Trophoblast cell (in vitro differentiated cells and primary cell): ENCODE measurements at regions not wholly inside any gene's neighbourhood (a gene's known extent, or its start where the extent isn't known, plus 50 kb on each side); places are given as distances from the start of the nearest gene placed in this dataset.

ENCODE experiments used
- DNase-seq, 2 donors: peaks; one replicate each; pipeline ENCODE4 v3.0.0-alpha.2; 2016
- H2AFZ ChIP-seq: 2 replicates; pipeline ENCODE4 v1.6.1; 2013; ENCODE audit warnings: low read length, moderate library complexity, mild to moderate bottlenecking; ENCODE audit not compliant: insufficient read depth, poor library complexity
- H2AK5ac ChIP-seq: 2 replicates; pipeline ENCODE4 v1.6.1; 2013; ENCODE audit warnings: mild to moderate bottlenecking, low read length
- H2BK120ac ChIP-seq: 2 replicates; pipeline ENCODE4 v1.6.1; 2013; ENCODE audit warnings: low read length, mild to moderate bottlenecking, moderate library complexity; ENCODE audit not compliant: insufficient read depth, poor library complexity
- H2BK12ac ChIP-seq: 2 replicates; pipeline ENCODE4 v1.6.1; 2013; ENCODE audit warnings: mild to moderate bottlenecking, low read length, moderate library complexity
- H2BK5ac ChIP-seq: 2 replicates; pipeline ENCODE4 v1.6.1; 2013; ENCODE audit warnings: low read length, low read depth, moderate library complexity, mild to moderate bottlenecking; ENCODE audit not compliant: poor library complexity
- H3K14ac ChIP-seq: 2 replicates; pipeline ENCODE4 v1.6.1; 2013; ENCODE audit warnings: mild to moderate bottlenecking, low read length
- H3K18ac ChIP-seq: 2 replicates; pipeline ENCODE4 v1.6.1; 2013; ENCODE audit warnings: mild to moderate bottlenecking, low read length
- H3K23ac ChIP-seq: 2 replicates; pipeline ENCODE4 v1.6.1; 2013; ENCODE audit warnings: low read length
- H3K27ac ChIP-seq: 2 replicates; pipeline ENCODE4 v1.5.1; 2013; ENCODE audit warnings: low read depth, mild to moderate bottlenecking, inconsistent platforms, low read length, moderate library complexity
- H3K27me3 ChIP-seq: 2 replicates; pipeline ENCODE4 v1.6.1; 2013; ENCODE audit warnings: inconsistent platforms, mild to moderate bottlenecking, low read length, moderate library complexity; ENCODE audit not compliant: insufficient read depth
- H3K36me3 ChIP-seq, 2 experiments: 1 replicate in 1 of 2; 2 replicates in 1 of 2; pipeline ENCODE4 v1.6.1; 2013; ENCODE audit warnings: low read length in 2 of 2, mild to moderate bottlenecking in 2 of 2, moderate library complexity in 1 of 2; ENCODE audit not compliant: insufficient read depth in 2 of 2, control insufficient read depth in 1 of 2
- H3K4ac ChIP-seq: 2 replicates; pipeline ENCODE4 v1.6.1; 2013; ENCODE audit warnings: low read depth, mild to moderate bottlenecking, low read length, moderate library complexity
- H3K4me1 ChIP-seq, 2 experiments: 1 replicate in 1 of 2; 2 replicates in 1 of 2; pipeline ENCODE4 v1.6.1; 2013; ENCODE audit warnings: low read length in 2 of 2, mild to moderate bottlenecking in 2 of 2, moderate library complexity in 1 of 2; ENCODE audit not compliant: insufficient read depth in 2 of 2, control insufficient read depth in 1 of 2
- H3K4me2 ChIP-seq: 2 replicates; pipeline ENCODE4 v1.6.1; 2013; ENCODE audit warnings: inconsistent platforms, mild to moderate bottlenecking, low read length, moderate library complexity
- H3K4me3 ChIP-seq: 2 replicates; pipeline ENCODE4 v1.5.1; 2013; ENCODE audit warnings: mild to moderate bottlenecking, low read depth, low read length, inconsistent platforms
- H3K79me1 ChIP-seq: one replicate; pipeline ENCODE4 v1.6.1; 2013; ENCODE audit warnings: low read length
- H3K79me2 ChIP-seq: 2 replicates; pipeline ENCODE4 v1.6.1; 2013; ENCODE audit warnings: low read length, mild to moderate bottlenecking; ENCODE audit not compliant: control insufficient read depth, insufficient read depth, poor library complexity
- H3K9ac ChIP-seq: 2 replicates; pipeline ENCODE4 v1.6.1; 2013; ENCODE audit warnings: mild to moderate bottlenecking, low read length
- H3K9me3 ChIP-seq: 2 replicates; pipeline ENCODE4 v1.6.1; 2013; ENCODE audit warnings: low read depth, mild to moderate bottlenecking, control low read depth, inconsistent platforms, low read length; ENCODE audit not compliant: insufficient read depth
- H4K12ac ChIP-seq: 2 replicates; pipeline ENCODE4 v1.6.1; 2013; ENCODE audit warnings: low read depth, mild to moderate bottlenecking, low read length, moderate library complexity
- H4K8ac ChIP-seq: 2 replicates; pipeline ENCODE4 v1.6.1; 2013; ENCODE audit warnings: low read depth, mild to moderate bottlenecking, low read length, moderate library complexity
- H4K91ac ChIP-seq: one replicate; pipeline ENCODE4 v1.6.1; 2013; ENCODE audit warnings: low read depth, mild to moderate bottlenecking, low read length, moderate library complexity
- WGBS: extraction: QIAGEN DNeasy Blood & Tissue Kit; methylation state at CpG from one replicate; pipeline ENCODE4 v1.1.7; 2013; ENCODE audit warnings: missing lambda C conversion rate; ENCODE audit not compliant: insufficient read length, insufficient coverage; ENCODE audit errors: extremely low coverage; 5-methylcytosine and 5-hydroxymethylcytosine counted together

GRCh38 chr6:112401083-112401482, 54.0 kb downstream of the RFPL4B start:
- H2AFZ ChIP-seq = no peak overlapping the region
- H3K9me3 ChIP-seq = peaks cover 2% of the 10 kb centered on the region
- H2BK12ac ChIP-seq = no peak overlapping the region
- no CpG with 5 or more reads among the region's 1 CpG for WGBS
- H3K27me3 ChIP-seq = no peaks in the 10 kb centered on the region
- H3K4me2 ChIP-seq = no peak overlapping the region
- H3K4me1 ChIP-seq = no peaks in the 10 kb centered on the region
- no peak overlapping the region for H4K12ac ChIP-seq
- no peak overlapping the region for H3K9ac ChIP-seq
- H3K79me2 ChIP-seq = no peaks in the 10 kb centered on the region
- no peak overlapping the region for H3K14ac ChIP-seq
- no peak overlapping the region for H3K4me3 ChIP-seq
- no peak overlapping the region for H2AK5ac ChIP-seq
- no peak overlapping the region for H3K18ac ChIP-seq
- no peak overlapping the region for H2BK120ac ChIP-seq
- H3K36me3 ChIP-seq = no peaks in the 10 kb centered on the region
- no peak overlapping the region for H3K4ac ChIP-seq
- DNase-seq = no peak
- no peak overlapping the region for H2BK5ac ChIP-seq
- H3K79me1 ChIP-seq = no peaks in the 10 kb centered on the region
- no peak overlapping the region for H4K91ac ChIP-seq
- no peak overlapping the region for H3K27ac ChIP-seq
- H3K23ac ChIP-seq = no peak overlapping the region
- H4K8ac ChIP-seq = no peak overlapping the region

GRCh38 chr6:112407101-112407590, 60.0 kb downstream of the RFPL4B start:
- Histone ChIP-seq H3K4me2 (no peak overlapping the region), H4K8ac (no peak overlapping the region), H2BK120ac (no peak overlapping the region), H3K79me1 (no peaks in the 10 kb centered on the region), H3K27me3 (no peaks in the 10 kb centered on the region), H2AFZ (no peak overlapping the region), H2BK12ac (no peak overlapping the region), H3K4me1 (no peaks in the 10 kb centered on the region), H3K18ac (no peak overlapping the region), H3K14ac (no peak overlapping the region), H3K27ac (no peak overlapping the region), H3K4me3 (no peak overlapping the region), H2AK5ac (no peak overlapping the region), H3K4ac (no peak overlapping the region), H3K9ac (no peak overlapping the region), H4K91ac (no peak overlapping the region), H3K79me2 (no peaks in the 10 kb centered on the region), H3K23ac (no peak overlapping the region), H2BK5ac (no peak overlapping the region), H3K9me3 (no peaks in the 10 kb centered on the region), H3K36me3 (no peaks in the 10 kb centered on the region), H4K12ac (no peak overlapping the region)
- no peak for DNase-seq
- no CpG with 5 or more reads among the region's 9 CpGs for WGBS

DNA sequence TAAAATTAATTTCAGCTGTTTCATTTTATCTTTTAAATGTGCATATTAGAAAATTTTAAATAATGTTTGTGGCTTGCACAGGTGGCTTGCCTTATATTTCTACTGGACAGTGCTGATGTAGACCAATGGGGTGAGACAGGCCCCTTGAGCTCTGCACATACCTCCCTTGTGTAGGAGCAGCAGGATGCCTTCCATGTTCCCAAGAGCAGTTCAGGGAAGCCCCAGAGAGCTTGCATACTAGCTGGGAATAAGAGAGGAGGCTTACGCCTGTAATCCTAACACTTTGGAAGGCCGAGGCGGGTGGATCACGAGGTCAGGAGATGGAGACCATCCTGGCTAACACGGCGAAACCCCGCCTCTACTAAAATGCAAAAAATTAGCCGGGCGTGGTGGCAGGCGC, 61.4 kb downstream of the RFPL4B start:
- no peak overlapping the region for H4K91ac ChIP-seq
- no peak overlapping the region for H2BK5ac ChIP-seq
- H3K79me2 ChIP-seq = no peaks in the 10 kb centered on the region
- no peaks in the 10 kb centered on the region for H3K4me1 ChIP-seq
- no peaks in the 10 kb centered on the region for H3K27me3 ChIP-seq
- H3K23ac ChIP-seq = no peak overlapping the region
- H3K36me3 ChIP-seq = no peaks in the 10 kb centered on the region
- no peak overlapping the region for H2BK120ac ChIP-seq
- H4K12ac ChIP-seq = no peak overlapping the region
- no peak overlapping the region for H4K8ac ChIP-seq
- H3K9me3 ChIP-seq = no peaks in the 10 kb centered on the region
- DNase-seq = no peak
- no peak overlapping the region for H2BK12ac ChIP-seq
- no peak overlapping the region for H2AK5ac ChIP-seq
- no peak overlapping the region for H3K4me2 ChIP-seq
- H3K4me3 ChIP-seq = no peak overlapping the region
- WGBS = no CpG with 5 or more reads among the region's 10 CpGs
- H3K9ac ChIP-seq = no peak overlapping the region
- no peak overlapping the region for H3K27ac ChIP-seq
- no peaks in the 10 kb centered on the region for H3K79me1 ChIP-seq
- H3K4ac ChIP-seq = no peak overlapping the region
- H3K18ac ChIP-seq = no peak overlapping the region
- H2AFZ ChIP-seq = no peak overlapping the region
- H3K14ac ChIP-seq = no peak overlapping the region

GRCh38 chr6:112409311-112409710, 62.2 kb downstream of the RFPL4B start:
- Histone ChIP-seq H2BK120ac (no peak overlapping the region), H3K36me3 (no peaks in the 10 kb centered on the region), H4K12ac (no peak overlapping the region), H2BK5ac (no peak overlapping the region), H3K23ac (no peak overlapping the region), H3K14ac (no peak overlapping the region), H2AFZ (no peak overlapping the region), H3K9ac (no peak overlapping the region), H2BK12ac (no peak overlapping the region), H3K4ac (no peak overlapping the region), H4K8ac (no peak overlapping the region), H3K4me1 (peaks cover 0 to 2% of the 10 kb centered on the region in 2 experiments), H4K91ac (no peak overlapping the region), H3K4me3 (no peak overlapping the region), H3K79me1 (no peaks in the 10 kb centered on the region), H3K4me2 (no peak overlapping the region), H3K79me2 (no peaks in the 10 kb centered on the region), H3K27ac (no peak overlapping the region), H3K9me3 (no peaks in the 10 kb centered on the region), H3K18ac (no peak overlapping the region), H3K27me3 (no peaks in the 10 kb centered on the region), H2AK5ac (no peak overlapping the region)
- WGBS = no CpG with 5 or more reads among the region's 2 CpGs
- DNase-seq = no peak
